Stimulated activated CD4-positive, alpha-beta T cell treated with anti-CD3 and anti-CD28 coated beads, Interleukin-2, amount 100 ng/mL, for 48 hours (primary cell): ENCODE measurements at regions not wholly inside any gene's neighbourhood (a gene's known extent, or its start where the extent isn't known, plus 50 kb on each side); places are given as distances from the start of the nearest gene placed in this dataset.

ENCODE experiments used
- DNase-seq, 2 donors: peaks; one replicate each; pipeline ENCODE4 v3.0.0-alpha.2; 2020

DNA sequence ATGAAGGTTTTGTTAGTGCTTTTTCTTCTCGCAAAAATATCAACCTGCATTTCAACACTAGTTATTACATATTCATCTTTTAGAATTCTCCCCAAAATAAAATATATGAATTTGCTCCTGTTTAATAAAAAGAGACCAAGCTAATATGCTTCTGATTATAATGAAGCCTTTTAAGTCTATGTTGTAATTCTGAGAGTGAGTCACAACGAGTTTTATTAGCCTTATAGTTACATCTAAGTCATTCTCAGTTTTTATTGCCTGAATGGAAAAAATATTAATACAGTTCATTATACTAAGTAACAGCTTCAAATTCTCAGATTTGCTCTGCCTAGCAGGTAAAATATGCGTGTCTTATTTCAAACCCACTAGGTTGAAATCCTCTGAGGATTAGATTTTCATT lies 152.4 kb upstream of the CELF2 start:
- no peak for DNase-seq

DNA sequence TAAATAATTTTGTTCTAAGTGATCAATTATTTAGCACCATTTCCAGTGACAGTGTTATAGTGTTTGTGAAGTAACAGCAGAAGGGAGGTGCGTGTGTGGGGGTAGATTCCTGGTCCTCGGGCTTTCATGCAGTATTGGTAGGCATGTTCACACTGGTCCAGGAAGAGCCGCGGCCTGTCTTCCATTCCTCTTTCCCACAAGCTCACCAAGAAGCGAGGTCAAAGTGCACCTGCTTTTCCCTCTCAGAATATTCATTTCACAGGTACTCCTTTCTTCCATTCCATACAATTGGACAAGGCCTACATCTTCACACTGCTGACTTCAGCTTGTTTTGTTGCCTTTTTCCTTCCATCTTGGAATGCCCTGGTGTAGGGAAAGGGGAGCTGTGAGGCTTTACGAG lies 151.8 kb upstream of the CELF2 start:
- no peak for DNase-seq

DNA sequence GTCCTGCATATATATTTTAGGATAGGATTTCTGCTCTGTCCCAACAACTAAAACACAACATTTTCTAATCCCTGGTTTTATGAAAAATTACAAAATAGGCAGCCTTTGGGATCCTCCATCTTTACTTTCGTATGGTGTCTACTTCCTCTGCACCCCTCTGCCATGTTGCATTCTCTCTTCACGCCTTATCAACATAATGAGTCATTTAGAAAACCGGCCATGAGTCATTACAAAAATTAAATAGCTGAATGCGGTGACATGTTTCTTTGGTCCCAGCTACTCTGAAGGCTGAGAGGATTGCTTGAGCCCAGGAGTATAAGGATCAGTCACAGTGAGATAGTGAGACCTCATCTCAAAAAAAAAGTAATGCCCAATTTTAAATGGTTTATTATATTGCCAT lies 148.1 kb upstream of the CELF2 start:
- no peak for DNase-seq

DNA sequence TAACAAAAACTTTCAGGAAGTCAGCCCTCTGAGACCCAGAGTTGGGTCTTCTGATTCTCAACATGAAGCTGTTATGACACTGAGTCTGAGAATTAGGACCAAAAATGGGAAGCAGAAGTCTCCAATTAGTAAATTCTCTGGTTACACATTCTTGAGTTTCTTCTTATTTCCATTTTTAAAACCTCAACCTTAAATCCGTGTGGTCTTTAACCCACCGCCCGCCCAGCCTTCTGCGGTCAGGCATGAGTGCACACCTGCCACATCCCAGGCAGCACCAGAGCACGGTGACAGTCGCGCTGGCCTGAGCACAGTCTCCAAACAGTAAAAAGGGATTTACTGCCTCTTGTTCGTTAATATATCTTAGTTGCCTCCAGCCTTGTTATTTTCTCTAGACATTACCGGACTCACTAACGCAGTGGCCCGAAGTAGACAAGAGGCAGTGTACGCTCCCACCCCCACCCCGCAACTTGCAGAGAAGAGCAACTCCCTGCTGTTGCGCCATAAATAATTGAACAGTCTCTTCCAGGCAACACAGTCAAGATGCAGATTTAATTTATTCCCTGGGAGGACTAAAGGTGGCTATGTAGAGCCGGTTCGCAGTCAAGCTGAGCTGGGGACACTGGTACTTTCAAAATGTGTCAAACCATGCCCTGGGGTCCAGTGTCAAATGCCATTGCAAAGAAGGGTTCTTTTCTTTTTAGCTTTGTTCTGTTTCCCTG lies 147.0 kb upstream of the CELF2 start:
- no peak for DNase-seq

DNA sequence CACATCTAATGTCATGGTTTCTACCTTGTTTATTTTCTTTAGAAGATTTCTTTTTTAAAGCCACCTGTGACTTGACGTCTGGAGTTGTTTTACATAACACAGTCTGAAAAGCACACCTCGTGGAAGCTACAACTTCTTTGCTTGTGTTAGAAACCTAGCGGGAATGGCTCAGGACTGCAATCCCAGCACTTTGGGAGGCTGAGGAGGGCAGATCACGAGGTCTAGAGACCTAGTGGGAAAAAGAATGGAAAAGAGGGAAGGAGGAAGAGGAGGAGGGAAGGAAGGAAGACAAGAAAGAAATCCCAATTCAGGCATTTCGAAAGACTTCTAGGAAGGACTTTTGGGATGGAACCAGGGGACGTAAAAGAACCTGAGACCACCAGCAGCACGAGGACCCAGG lies 146.3 kb upstream of the CELF2 start:
- no peak for DNase-seq

DNA sequence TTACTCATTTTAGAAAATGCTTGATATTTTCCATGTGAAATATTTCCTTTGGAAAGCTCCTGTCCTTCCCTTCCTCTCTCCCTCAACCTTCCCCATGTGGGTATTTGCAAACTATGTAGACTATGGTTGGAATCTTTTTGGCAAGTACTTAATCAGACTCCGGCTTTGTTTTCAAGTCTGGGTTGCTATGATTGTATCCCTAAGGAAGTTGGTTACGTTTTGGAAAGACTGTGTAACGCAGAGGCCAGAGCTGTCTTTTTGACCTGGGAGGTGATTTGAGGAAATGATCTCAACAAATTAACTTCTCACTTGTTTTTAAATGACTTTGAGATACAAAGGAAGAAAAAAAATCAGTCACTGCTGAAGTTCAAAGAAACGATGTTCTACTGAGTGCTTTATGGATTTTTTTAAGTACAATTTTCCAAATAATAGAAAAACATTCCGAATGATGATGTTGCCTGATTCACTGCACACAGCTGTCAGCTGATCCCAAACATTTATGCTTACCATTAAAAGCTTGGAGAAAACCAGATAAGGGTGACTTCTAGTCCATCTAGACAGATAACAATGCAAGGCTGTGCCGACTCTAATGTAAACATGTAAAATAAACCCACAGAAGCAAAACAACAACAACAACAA lies 145.5 kb upstream of the CELF2 start:
- DNase-seq = no peak

DNA sequence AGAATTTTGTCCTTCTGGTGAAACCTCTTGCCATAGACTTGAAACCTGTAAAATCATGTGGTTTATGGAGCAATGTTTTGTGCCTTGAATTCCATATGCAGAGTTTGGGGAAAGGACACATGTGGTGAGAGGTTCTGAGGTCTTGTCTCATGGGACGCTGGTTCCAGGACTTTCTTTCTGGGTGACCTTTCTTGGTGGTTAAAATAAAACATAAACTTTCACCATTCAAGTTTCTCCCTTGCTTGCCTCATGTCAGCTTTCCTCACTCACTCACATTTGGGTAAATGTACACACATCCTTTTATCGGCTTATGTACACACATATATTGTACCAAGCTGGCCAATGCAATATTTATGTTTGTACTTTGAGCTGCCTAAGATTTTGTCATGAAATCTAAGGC lies 144.9 kb upstream of the CELF2 start:
- DNase-seq = no peak

DNA sequence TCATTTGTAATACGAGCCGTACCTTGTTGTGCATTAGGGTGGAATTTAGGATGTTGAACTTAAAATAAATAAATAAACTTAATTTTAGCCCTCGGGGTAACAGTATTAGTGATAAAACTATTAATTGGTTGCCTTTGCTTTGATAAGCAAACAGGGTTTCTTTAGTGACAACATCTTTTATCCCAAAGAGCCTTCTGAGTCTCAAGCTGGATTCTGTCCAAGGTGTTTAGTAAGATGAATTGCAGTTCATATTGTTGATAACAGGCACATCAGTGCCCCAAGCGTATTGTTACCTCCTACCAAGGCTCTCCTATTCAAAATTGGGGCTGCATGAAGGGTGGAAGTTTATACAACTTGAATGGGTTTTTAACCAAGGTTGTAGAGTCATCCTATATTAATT lies 144.4 kb upstream of the CELF2 start:
- no peak for DNase-seq

DNA sequence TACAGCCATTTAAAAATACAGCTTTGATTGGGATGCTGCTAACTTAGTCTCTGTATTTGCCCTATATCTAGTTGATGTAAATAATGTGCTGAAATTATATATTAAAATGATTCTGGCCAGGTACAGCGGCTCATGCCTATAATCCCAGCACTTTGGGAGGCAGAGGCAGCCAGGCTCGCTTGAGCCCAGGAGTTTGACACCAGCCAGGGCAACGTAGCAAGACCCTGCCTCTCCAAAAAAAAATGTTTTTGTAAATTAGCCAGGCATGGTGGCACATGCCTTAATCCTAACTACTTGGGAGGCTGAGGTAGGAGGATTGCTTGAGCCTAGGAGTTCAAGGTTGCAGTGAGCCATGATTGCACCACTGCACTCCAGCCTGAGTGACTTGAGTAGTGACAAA lies 143.8 kb upstream of the CELF2 start:
- DNase-seq = no peak

DNA sequence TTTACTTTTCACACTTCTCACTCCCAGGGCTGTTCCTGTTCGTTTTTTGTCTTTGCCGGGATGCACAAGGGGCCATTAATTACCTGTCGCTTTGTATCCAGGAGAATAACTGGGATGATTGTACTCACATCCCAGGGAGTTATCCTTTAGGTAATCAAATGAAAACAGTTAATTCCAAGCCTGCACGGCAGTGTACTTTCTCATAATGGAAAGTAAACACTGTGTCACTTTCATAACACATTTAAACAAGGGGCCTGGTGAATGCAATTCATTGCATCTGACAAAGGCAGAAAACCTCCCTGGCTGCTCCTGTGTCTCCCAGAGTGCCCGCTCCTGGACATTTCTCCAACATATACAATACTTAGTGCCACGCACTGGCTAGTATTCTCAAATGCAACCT lies 138.7 kb upstream of the CELF2 start:
- no peak for DNase-seq

DNA sequence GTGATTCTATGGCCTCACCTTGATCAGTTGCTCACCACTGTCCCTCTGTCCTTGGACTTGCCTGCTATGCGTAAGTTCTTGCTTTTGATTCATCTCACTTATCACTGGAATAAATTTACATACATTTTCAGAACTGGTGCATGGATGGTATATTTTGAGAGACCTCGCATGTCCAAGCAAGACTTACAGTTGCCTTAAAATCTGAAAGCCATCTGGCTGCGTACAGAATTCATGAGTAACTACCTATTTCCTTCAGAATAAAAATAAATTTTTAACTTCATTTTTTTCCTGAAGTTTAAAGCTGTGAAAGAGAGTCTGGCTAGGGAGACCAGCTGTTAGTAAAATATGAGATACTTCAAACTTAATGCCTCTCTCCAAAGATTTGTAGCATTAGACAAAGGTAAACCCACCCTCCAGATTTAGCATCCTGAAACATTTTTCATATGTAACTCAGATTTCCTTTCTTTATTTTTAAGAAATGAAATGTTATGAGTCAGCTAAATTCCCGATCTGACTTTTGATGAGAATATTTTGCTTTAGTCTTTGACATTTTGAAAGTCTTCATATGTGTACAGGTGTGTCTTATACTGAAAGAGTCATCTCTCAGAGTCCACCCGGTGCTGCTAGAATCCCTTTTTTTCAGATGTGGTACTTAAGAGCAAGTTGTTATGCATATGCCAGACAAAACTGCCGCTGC lies 136.4 kb upstream of the CELF2 start:
- no peak for DNase-seq

DNA sequence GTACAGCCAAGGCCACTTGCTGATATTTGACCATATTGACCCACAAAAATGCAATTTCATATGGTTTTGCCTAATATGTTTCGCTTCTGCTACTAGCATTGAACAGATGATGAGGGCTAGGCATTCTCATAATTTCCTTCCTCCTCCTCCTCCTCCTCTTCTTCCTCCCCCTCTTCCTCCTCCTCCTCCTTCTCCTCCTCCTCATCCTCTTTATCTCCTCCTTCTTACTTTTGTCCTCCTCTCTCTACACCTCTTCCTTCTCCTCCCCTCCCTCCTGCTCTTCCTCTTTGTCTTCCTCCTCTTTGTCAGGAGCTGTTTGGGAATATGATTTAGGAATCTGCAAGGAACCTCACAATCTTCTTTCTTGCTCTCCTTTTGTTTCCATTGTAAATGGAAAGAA lies 133.9 kb upstream of the CELF2 start:
- no peak for DNase-seq

DNA sequence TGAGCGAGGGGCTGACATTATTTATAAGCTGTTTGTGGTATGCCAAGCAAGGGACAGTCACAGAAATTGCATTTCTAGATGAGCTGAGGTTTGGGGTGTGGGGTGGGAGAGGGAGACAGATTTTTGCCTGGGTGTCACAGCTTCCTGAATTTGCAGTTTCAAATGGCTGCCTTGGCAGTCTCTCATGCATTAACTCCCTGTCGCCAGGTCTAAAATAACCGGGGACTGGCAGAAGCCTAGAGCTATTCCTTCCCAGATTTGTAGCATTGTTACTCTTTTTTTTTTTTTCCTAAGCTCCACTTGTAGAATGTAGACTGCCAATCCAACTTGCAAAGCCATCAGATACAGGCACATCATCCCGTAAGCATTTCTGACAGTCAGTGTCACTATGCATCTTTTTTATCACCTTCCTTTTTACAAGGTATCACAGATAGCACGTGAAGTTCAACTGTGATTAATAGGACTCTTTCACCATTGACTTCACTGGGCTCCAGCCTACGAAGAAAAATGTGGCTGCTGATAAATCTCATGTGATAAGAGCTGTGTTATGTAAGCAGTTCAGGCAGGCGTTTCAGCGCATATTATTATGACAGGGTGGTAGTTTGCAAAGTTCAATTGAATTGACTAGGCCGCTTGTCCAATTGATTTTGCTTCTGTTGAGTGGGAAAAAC lies 130.7 kb upstream of the CELF2 start:
- DNase-seq = no peak

DNA sequence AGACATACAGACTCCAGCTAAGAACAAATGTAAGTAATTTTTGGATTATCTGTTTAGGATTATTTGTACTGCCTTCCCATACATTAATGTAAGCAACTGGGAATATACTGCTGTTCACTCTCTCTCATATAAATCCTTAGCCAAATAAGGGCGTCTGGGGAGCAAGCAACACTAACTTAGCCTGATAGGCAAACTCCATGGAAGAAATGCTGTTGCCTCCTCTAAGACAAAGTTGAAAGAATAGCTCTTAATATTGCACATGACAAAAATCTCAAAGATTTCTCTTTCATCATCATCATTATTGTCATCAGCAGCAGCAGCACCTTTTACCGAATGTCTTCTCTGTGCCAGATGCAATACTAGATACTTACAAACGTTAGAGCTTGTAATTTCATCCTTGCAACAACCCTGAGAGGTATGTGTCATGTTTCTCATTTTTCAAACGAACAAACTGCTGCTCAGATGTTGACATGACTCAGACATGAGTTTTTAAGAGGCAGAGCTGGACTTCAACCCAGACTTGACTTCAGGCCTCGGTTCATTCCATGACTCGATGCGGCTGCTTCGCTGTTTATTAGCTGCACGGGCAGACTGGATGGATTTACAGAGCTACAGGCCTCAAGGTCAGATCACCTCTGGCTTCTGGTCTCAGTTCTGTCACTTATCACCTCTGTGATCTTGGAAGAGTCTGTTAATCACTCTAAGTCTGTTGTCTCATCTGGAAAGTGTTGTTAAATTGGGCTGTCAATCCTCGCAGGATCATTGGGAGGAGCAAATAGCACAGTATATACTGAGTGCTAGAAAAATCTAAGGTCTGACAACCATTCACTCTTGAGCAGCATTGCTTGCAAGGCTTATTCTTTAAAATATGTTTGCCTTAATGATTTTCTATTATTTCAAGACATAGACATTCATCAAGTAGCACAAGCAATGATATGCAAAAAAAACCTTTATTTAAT lies 126.3 kb upstream of the CELF2 start:
- no peak for DNase-seq

DNA sequence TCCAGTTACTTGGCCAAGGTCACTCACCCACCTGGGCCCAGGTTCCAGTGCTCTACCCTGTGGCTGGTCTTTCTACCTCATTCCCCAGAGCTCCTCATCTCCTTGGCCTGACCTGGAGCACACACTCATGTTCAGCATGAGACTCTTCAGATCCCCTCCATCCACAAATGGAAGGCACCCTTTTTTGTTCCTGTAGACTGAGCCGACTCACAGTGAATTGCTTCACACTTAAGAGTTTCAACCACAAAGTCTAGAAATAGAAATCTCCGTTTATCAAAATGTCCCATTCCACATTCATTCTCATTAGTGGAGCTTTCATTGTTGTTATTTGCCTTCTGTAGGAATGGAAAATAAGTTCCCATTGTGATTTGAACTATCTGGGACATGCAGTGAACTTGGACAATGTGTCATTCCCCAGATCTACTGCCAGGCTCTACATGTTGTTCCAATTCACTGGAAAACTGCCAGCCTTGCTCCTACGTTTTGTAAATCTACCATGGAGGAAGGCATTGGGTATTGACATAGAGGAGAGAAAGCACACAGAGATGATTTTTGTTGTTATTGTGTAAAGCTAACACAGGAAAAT lies 125.3 kb upstream of the CELF2 start:
- no peak for DNase-seq

DNA sequence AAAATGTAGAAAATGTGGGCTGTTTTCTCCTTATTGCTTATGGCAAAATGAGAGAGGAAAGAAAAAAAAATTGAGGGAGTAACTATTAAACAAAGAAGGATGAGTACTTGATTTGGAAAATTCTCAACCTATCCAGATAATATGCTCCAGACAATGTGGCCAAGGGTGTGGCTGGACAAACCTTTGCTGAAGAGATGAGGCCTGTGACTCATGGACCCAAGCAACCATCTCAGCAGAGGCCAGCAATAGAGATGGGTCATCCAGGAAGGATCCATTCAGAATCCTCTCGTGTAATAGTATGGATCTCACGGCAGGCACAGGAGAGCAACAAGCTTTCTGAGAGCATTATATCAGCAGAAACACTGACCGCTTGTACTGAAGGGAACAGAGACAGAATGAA lies 120.3 kb upstream of the CELF2 start:
- no peak for DNase-seq

DNA sequence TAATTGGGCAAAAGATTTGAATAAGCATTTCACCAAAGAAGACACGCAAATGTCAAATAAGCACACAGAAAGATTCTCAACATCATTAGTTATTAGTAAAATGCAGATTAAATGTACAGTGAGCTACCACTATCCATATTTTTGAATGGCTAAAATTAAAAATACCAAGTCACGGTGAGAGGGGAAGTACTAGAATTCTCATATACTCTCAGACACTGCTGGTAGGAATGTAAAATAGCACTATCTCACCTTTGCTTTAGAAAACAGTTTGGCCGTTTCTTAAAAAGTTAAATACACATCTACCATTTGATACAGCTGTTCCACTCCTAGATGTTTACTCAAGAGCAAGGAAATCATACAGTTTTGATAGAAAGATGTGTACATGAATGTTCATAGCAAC lies 115.8 kb upstream of the CELF2 start:
- DNase-seq = no peak

DNA sequence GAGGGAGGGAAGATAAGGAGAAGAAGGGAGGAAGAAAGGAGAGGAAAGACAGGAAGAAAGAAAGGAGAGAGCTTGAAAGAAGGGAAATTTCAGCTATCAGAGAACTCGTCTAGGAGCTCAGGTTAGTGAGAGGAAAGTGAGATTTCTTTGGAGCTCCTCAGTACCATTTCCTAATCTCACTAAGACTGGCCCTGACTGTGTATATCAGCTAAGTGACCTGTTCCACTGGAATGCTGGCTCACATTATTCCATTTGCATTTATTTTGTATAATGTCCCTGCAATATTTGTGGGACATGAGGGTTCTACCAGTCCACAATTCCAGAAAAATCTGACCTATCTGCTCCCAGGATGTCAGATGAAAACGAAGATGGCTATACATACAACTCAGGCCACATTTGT lies 114.7 kb upstream of the CELF2 start:
- DNase-seq = no peak

DNA sequence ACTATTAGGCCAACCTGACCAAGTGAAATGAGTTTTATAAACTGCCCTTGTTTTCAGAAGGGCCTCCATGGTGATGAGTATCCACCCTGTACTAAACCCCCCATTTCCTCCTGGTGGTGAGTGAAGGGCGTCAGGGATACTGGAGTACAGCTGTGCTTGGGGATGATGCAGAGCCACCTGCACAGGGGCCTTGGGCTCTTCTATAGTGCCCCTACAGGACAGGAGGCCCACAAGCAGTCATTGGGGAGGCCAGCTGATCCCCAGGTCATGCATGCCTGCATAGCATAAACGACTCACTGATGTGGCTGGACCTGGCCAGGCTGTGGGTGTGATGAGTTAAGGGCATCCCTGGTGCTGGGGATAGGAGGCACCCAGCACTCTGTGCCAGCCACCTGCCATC lies 114.1 kb upstream of the CELF2 start:
- no peak for DNase-seq

DNA sequence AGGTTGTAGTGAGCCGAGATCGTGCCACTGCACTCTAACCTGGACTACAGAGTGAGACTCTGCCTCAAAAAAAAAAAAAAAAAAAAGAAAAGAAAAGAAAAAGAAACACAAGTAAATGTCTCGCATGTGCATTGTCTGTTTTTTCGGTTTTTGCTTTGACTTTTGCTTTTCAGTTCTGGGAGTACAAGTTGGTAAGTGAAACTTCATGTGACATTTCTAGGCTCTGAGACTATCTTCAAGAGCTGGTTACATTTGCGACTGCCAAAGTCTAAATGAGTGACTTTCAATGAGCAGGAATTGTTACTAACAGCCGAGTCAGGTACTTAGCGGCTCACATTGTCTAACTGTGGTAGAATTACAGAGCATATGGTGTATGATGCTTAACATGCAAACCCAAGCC lies 107.0 kb upstream of the CELF2 start:
- no peak for DNase-seq

DNA sequence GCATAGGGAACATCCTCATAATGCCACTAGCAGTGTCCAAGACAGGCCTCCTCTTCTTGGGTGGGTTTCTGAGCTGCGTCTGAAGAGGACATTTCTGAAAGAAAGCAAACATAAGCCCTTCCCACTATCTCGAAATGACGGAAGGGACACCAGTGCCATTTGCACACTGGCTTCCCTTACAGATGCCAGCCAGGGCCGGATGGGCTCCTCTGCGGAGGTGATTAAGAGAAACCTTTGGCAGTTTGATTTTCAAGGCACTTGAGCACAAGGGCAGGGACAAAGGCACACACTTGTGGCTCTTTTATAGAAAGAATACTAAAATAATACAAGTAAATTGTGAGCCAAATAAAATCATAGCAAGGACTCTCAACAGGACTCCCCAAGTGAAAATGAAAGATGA lies 106.6 kb upstream of the CELF2 start:
- DNase-seq = no peak

DNA sequence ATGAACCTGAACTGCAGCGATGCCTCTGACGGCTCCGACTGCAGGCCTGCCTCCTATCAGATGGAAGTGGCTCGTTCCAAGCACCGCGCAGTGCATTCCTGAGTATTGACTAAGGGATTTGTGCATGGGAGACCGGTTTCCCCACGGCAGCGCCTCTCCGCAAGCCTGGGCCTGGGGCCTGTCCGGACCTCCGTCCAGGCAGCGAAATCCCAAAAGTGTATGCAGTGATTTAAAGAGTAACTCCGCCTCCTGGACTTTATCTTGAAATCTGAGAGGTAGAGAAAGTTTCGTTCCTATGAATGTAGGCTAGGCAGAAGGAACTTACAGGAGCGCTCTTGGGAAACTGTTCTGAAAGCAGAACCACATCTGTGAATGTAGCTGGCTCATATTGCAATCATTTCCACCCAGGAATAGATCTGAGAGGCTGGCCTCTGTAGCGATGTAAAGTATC lies 106.2 kb upstream of the CELF2 start:
- DNase-seq = no peak
